Esophagus muscularis mucosa (tissue), 4 donors: ENCODE measurements at regions not wholly inside any gene's neighbourhood (a gene's known extent, or its start where the extent isn't known, plus 50 kb on each side); places are given as distances from the start of the nearest gene placed in this dataset.

Experiments
- DNase-seq: peaks from one replicate; pipeline ENCODE4 v3.0.0-alpha.2; 2017; ENCODE audit errors: extremely low spot score
- H3K27ac ChIP-seq, 4 donors: fragments of 200-600 bp; sonication (generic); replicated peaks in 1 of 4; 1 replicate in 3 of 4; 2 replicates in 1 of 4; pipeline ENCODE4 v1.5.1; 2016 to 2019; ENCODE audit warnings: mild to moderate bottlenecking in 1 of 4
- H3K27me3 ChIP-seq, 4 donors: fragments of 200-600 bp; sonication (generic); one replicate each; pipeline versions ENCODE4 v1.5.1 to v1.6.0; 2016 to 2019
- H3K36me3 ChIP-seq, 4 donors: fragments of 200-600 bp; sonication (generic); one replicate each; pipeline ENCODE4 v1.5.1; 2016 to 2019
- H3K4me1 ChIP-seq, 4 donors: fragments of 200-600 bp; sonication (generic); one replicate each; pipeline ENCODE4 v1.5.1; 2016 to 2019
- H3K4me3 ChIP-seq, 4 donors: fragments of 200-600 bp; sonication (generic); 1 replicate in 2 of 4; 2 replicates in 2 of 4; pipeline ENCODE4 v1.5.1; 2016 to 2019; ENCODE audit warnings: mild to moderate bottlenecking in 4 of 4, moderate library complexity in 1 of 4
- H3K9me3 ChIP-seq, 4 donors: fragments of 200-600 bp; sonication (generic); 1 replicate in 3 of 4; 2 replicates in 1 of 4; pipeline ENCODE4 v1.5.1; 2016 to 2019
- EP300 ChIP-seq: sonication (generic); formaldehyde crosslinking; IDR thresholded peaks from one replicate; pipeline ENCODE4 v1.6.1; 2017; ENCODE audit warnings: antibody characterized with exemption
- POLR2A ChIP-seq: fragments of 450-650 bp; IDR thresholded peaks from one replicate; pipeline ENCODE4 v1.6.1; 2017; ENCODE audit warnings: antibody characterized with exemption, moderate library complexity, mild to moderate bottlenecking, low read depth
- POLR2AphosphoS5 ChIP-seq, 2 donors: sonication (generic); formaldehyde crosslinking; IDR thresholded peaks; one replicate each; pipeline ENCODE4 v1.6.1; 2017; ENCODE audit warnings: antibody characterized with exemption in 2 of 2
- WGBS: methylation state at CpG from one replicate; pipeline ENCODE4 v1.1.5; 2018; 5-methylcytosine and 5-hydroxymethylcytosine counted together
- intact Hi-C: fragments of 100-400 bp; cut with DNase I; formaldehyde crosslinking; loops from one replicate; pipeline ENCODE4 v1.15.1; 2023
- TF ChIP-seq, protein P1 (sequence below), 3 experiments: fragments of 200-600 bp in 2 of 3; fragments of 450-650 bp in 1 of 3; sonication (generic) in 2 of 3; IDR thresholded peaks; one replicate each; pipeline ENCODE4 v1.5.1; 2017 to 2019; ENCODE audit warnings: antibody characterized with exemption in 3 of 3, mild to moderate bottlenecking in 2 of 3, moderate library complexity in 1 of 3

DNA sequence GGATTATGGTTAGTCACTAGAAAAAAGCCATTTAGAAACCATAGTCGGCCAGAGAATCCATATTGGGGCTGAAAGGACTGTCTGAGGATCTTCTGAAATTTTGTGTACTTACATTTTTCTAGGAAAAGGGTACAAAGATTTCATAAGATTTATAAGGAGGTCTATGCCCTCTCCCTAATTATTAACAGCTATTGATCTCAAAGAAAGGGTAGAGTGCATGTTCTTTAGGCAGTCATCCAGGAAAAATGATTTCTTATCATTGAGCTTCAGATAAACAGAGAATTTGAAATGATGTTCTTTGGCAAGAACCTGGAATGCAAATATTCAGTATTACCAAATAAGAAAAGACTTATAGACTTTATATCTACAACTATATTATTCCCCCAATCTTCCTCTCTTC lies 195.3 kb downstream of the ACTR3 start:
- TF ChIP-seq EP300 = no peak
- no peak for TF ChIP-seq POLR2A
- TF ChIP-seq, protein P1, sequence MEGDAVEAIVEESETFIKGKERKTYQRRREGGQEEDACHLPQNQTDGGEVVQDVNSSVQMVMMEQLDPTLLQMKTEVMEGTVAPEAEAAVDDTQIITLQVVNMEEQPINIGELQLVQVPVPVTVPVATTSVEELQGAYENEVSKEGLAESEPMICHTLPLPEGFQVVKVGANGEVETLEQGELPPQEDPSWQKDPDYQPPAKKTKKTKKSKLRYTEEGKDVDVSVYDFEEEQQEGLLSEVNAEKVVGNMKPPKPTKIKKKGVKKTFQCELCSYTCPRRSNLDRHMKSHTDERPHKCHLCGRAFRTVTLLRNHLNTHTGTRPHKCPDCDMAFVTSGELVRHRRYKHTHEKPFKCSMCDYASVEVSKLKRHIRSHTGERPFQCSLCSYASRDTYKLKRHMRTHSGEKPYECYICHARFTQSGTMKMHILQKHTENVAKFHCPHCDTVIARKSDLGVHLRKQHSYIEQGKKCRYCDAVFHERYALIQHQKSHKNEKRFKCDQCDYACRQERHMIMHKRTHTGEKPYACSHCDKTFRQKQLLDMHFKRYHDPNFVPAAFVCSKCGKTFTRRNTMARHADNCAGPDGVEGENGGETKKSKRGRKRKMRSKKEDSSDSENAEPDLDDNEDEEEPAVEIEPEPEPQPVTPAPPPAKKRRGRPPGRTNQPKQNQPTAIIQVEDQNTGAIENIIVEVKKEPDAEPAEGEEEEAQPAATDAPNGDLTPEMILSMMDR (IDR thresholded peaks at IDR 0.05) = no peak
- TF ChIP-seq POLR2AphosphoS5 (IDR thresholded peaks at IDR 0.05) = no peak
- Histone ChIP-seq H3K27ac (no peak overlapping the region), H3K4me1 (no peaks in the 10 kb centered on the region), H3K9me3 (no peaks in the 10 kb centered on the region), H3K4me3 (no peak overlapping the region), H3K27me3 (no peaks in the 10 kb centered on the region), H3K36me3 (no peaks in the 10 kb centered on the region)
- 67% methylated on average over 1 of the region's 1 CpG for WGBS
- no peak for DNase-seq
- intact Hi-C loops = no loop called here

DNA sequence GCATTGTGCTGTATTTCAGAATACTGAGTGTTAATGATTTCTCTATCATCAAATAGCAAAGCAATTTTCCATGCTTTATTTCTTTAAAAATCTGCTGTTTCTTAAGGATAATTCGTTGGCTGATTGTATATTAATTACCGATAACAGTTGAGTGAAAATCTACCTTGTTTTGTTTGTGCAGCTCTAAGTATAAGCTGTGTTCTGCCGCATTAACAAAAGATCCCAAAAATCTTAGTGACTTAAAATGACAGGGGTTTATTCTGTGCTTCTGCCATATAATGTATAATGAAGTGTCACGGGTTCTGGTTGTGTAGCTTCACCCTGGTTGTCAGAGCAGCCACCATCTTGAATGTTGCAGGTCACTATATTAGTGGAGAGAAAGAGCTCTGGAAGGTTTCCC lies 196.1 kb downstream of the ACTR3 start:
- TF ChIP-seq, protein P1 (IDR thresholded peaks at IDR 0.05) = no peak
- TF ChIP-seq POLR2A (no peak), EP300 (no peak), POLR2AphosphoS5 (IDR thresholded peaks at IDR 0.05) (no peak)
- Histone ChIP-seq H3K4me1 (no peaks in the 10 kb centered on the region), H3K9me3 (no peaks in the 10 kb centered on the region), H3K27me3 (no peaks in the 10 kb centered on the region), H3K27ac (no peak overlapping the region), H3K4me3 (no peak overlapping the region), H3K36me3 (no peaks in the 10 kb centered on the region)
- DNase-seq = no peak
- intact Hi-C loops = no loop called here
- 82% methylated on average over 4 of the region's 4 CpGs for WGBS

DNA sequence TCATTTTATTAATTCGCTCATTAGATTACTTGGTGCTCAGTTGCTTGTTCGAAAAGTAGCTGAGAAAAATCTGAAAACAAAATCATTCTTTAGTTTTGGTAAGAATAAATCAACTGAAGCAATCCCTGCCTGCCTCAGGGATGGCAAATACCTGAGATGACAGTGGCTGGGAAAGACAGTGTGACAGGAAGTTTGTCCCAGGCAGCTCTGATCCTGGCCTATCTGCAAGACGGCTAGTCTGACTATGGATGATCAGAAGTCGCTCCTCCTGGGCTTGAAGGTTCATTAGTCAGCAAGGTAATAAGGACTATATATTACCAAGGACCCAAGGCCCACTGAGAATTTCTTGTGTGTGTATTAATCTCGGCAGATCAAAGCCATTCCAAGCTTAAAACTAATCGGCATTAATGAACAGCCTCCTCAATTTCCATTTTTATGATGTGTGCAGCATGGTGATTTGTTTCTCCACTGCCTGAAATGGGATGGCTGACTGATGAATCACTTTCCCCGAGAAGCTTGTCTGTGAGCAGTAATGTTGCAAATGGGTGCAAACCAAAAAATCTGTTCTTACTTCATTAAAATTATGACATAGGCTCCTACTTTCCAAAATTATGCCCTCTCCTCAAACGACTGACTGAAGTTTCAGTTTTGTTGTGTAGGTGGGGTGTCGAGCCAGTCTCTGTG lies 199.9 kb downstream of the ACTR3 start:
- DNase-seq = no peak
- intact Hi-C loops = no loop called here
- WGBS = 83% methylated on average over 9 of the region's 9 CpGs
- Histone ChIP-seq H3K9me3 (peaks cover 0 to under 1% (median 0%) of the 10 kb centered on the region in 4 donors), H3K36me3 (no peaks in the 10 kb centered on the region), H3K4me1 (no peaks in the 10 kb centered on the region), H3K27ac (no peak overlapping the region), H3K27me3 (no peaks in the 10 kb centered on the region), H3K4me3 (no peak overlapping the region)
- TF ChIP-seq POLR2A = no peak
- TF ChIP-seq, protein P1 (IDR thresholded peaks at IDR 0.05) = no peak
- TF ChIP-seq EP300 = no peak
- no peak for TF ChIP-seq POLR2AphosphoS5 (IDR thresholded peaks at IDR 0.05)

DNA sequence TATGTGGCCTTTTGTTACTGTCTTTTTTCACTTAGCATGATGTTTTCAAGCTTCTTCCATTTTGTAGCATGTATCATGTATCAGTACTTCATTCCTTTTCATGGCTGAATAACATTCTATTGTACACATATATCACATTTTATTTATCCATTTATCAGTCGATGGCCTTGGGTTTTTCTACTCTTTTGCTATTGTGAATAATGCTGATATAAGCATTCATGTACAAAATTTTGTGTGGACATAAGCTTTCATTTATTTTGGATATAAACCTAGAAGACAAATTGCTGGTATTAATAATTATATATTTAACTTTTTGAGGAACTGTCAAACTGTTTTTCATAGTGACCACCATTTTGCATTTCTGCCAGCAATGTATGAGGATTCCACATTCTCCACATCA lies 201.1 kb downstream of the ACTR3 start:
- Histone ChIP-seq H3K4me1 (no peaks in the 10 kb centered on the region), H3K9me3 (peaks cover 0 to 12% (median 4%) of the 10 kb centered on the region in 4 donors), H3K27me3 (no peaks in the 10 kb centered on the region), H3K4me3 (no peak overlapping the region), H3K27ac (no peak overlapping the region), H3K36me3 (no peaks in the 10 kb centered on the region)
- intact Hi-C loops = no loop called here
- 93% methylated on average over 1 of the region's 1 CpG for WGBS
- TF ChIP-seq POLR2A = no peak
- TF ChIP-seq EP300 = no peak
- no peak for TF ChIP-seq POLR2AphosphoS5 (IDR thresholded peaks at IDR 0.05)
- TF ChIP-seq, protein P1 (IDR thresholded peaks at IDR 0.05) = no peak
- DNase-seq = no peak

DNA sequence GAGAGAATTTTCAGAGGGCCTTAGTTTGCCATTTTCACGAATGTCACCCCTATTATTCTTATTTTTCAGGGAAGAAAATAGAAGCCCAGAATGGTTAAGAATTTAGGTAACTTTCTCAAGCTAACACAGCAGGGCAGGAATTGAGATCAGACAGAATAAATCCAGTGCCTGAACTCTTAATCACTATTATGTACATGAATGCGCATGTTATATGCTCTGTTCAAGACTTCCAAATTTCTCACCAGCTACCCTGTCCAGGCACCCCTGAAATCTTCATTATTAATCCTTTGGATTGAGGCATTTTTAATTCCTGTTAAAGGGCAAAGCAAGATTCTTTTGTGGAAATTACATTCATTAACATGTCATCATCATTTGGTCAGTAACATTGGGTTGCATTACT lies 218.4 kb downstream of the ACTR3 start:
- WGBS = 84% methylated on average over 2 of the region's 2 CpGs
- no peak for DNase-seq
- intact Hi-C loops = no loop called here
- TF ChIP-seq POLR2AphosphoS5 (IDR thresholded peaks at IDR 0.05) = no peak
- TF ChIP-seq POLR2A = no peak
- no peak for TF ChIP-seq EP300
- TF ChIP-seq, protein P1 (IDR thresholded peaks at IDR 0.05) = no peak
- Histone ChIP-seq H3K27me3 (no peaks in the 10 kb centered on the region), H3K4me1 (no peaks in the 10 kb centered on the region), H3K27ac (no peak overlapping the region), H3K4me3 (no peak overlapping the region), H3K36me3 (no peaks in the 10 kb centered on the region), H3K9me3 (peaks cover 0 to 22% (median 14%) of the 10 kb centered on the region in 4 donors)
